Ascending aorta (tissue), 2 donors: ENCODE measurements at regions not wholly inside any gene's neighbourhood (a gene's known extent, or its start where the extent isn't known, plus 50 kb on each side); places are given as distances from the start of the nearest gene placed in this dataset.

Experiments
- DNase-seq, 2 donors: peaks; one replicate each; pipeline ENCODE4 v3.0.0-alpha.2; 2019; ENCODE audit warnings: low spot score in 2 of 2
- H3K27ac ChIP-seq, 2 donors: fragments of 200-600 bp; sonication (generic); one replicate each; pipeline ENCODE4 v1.5.1; 2016 to 2017; ENCODE audit warnings: mild to moderate bottlenecking in 1 of 2
- H3K27me3 ChIP-seq: fragments of 200-600 bp; sonication (generic); one replicate; pipeline ENCODE4 v1.5.1; 2017
- H3K36me3 ChIP-seq, 2 donors: fragments of 200-600 bp; sonication (generic); one replicate each; pipeline ENCODE4 v1.5.1; 2016
- H3K4me1 ChIP-seq, 2 donors: fragments of 200-600 bp; sonication (generic); one replicate each; pipeline ENCODE4 v1.5.1; 2016 to 2017; ENCODE audit warnings: mild to moderate bottlenecking in 1 of 2
- H3K4me3 ChIP-seq, 2 donors: fragments of 200-600 bp; sonication (generic); one replicate each; pipeline ENCODE4 v1.5.1; 2016 to 2017; ENCODE audit warnings: mild to moderate bottlenecking in 1 of 2
- H3K9me3 ChIP-seq, 2 donors: fragments of 200-600 bp; sonication (generic); one replicate each; pipeline ENCODE4 v1.5.1; 2016
- CTCF ChIP-seq, 3 experiments: fragments of 200-600 bp in 2 of 3; fragments of 450-650 bp in 1 of 3; sonication (generic) in 2 of 3; IDR thresholded peaks; one replicate each; pipeline ENCODE4 v1.5.1; 2016 to 2019; ENCODE audit warnings: antibody characterized with exemption in 3 of 3, mild to moderate bottlenecking in 1 of 3, moderate library complexity in 1 of 3
- intact Hi-C: fragments of 100-400 bp; cut with DNase I; formaldehyde crosslinking; loops from one replicate; pipeline ENCODE4 v1.15.1; 2023

GRCh38 chr2:64781711-64782390, 128.1 kb upstream of the SERTAD2 start:
- DNase-seq = no peak
- Histone ChIP-seq H3K27me3 (no peaks in the 10 kb centered on the region), H3K36me3 (no peaks in the 10 kb centered on the region), H3K9me3 (no peaks in the 10 kb centered on the region), H3K4me3 (no peak overlapping the region), H3K27ac (no peak overlapping the region), H3K4me1 (no peaks in the 10 kb centered on the region)
- intact Hi-C loops = no loop called here
- TF ChIP-seq CTCF (IDR thresholded peaks at IDR 0.05) = no peak

DNA sequence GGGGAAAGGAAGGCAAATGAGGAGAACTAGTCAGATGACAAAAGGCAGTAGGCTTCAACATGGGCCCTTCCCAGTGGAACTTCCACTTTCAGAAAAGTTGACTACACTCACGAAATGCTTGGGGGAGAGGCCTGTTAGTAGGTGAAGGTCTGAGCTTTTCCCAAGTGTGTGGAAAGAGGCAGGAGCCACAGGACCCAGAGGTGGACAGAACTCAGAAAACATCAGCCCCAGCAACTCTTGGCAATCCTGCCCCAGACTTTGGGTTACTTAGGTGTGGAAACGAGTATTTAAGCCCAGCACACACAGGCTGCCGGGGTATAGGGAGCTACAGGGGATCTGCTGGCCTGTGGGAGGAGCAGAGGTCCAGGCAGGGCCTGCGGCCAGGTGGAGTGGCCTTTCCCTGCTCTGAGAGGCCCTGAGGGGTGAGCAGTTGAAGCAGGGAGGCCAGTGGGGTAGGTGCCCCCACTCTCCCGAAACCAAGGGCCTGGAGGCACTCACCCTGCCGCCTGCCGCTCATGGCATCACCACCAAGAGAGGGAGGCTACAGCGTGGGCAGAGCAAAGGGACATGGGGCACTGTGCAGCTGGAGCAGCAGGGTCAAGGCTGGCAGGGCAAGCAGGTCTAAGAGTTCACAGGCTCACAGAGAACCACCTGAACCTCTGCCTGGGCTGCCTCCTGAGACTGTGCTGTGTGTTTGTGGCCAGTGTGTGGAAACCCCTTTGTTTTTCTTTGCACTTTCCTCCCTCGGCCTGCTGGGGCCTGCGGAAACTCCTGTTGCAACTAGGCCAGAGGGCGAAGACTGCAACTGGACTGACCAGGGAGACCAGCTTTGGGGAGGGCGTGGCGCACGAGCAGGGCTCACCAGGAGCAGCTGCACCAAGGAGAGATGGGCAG, 130.7 kb upstream of the SERTAD2 start:
- Histone ChIP-seq H3K4me1 (no peaks in the 10 kb centered on the region), H3K4me3 (no peak overlapping the region), H3K9me3 (no peaks in the 10 kb centered on the region), H3K27me3 (no peaks in the 10 kb centered on the region), H3K27ac (no peak overlapping the region), H3K36me3 (no peaks in the 10 kb centered on the region)
- no peak for TF ChIP-seq CTCF (IDR thresholded peaks at IDR 0.05)
- intact Hi-C loops = no loop called here
- no peak for DNase-seq

- DNase-seq = no peak
- no peak for TF ChIP-seq CTCF (IDR thresholded peaks at IDR 0.05)
- Histone ChIP-seq H3K4me3 (no peak overlapping the region), H3K27ac (no peak overlapping the region), H3K27me3 (no peaks in the 10 kb centered on the region), H3K9me3 (no peaks in the 10 kb centered on the region), H3K36me3 (no peaks in the 10 kb centered on the region), H3K4me1 (no peaks in the 10 kb centered on the region)
- intact Hi-C loops = no loop called here
Observed at GRCh38 chr2:64785245-64785644, 131.5 kb upstream of the SERTAD2 start.

- Histone ChIP-seq H3K27ac (no peak overlapping the region), H3K4me1 (no peaks in the 10 kb centered on the region), H3K36me3 (no peaks in the 10 kb centered on the region), H3K27me3 (no peaks in the 10 kb centered on the region), H3K4me3 (no peak overlapping the region), H3K9me3 (no peaks in the 10 kb centered on the region)
- TF ChIP-seq CTCF (IDR thresholded peaks at IDR 0.05) = no peak
- DNase-seq = no peak
- intact Hi-C loops = no loop called here
Observed at GRCh38 chr2:64786343-64787018, 132.8 kb upstream of the SERTAD2 start.

- Histone ChIP-seq H3K4me1 (no peaks in the 10 kb centered on the region), H3K36me3 (no peaks in the 10 kb centered on the region), H3K27me3 (no peaks in the 10 kb centered on the region), H3K27ac (no peak overlapping the region), H3K9me3 (no peaks in the 10 kb centered on the region), H3K4me3 (no peak overlapping the region)
- intact Hi-C loops = no loop called here
- TF ChIP-seq CTCF (IDR thresholded peaks at IDR 0.05) = no peak
- no peak for DNase-seq
Observed at GRCh38 chr2:64787019-64787365, 133.3 kb upstream of the SERTAD2 start.
